ENCODE measurements at regions not wholly inside any gene's neighbourhood (a gene's known extent, or its start where the extent isn't known, plus 50 kb on each side); places are given as distances from the start of the nearest gene placed in this dataset.
A peak's percentile ranks its signal among the peaks of the same experiment; 100 is the strongest.

- DNase-seq (ENCODE audit: low read depth) = peak; percentile 31
- no peak overlapping the region for H3K4me3 ChIP-seq (ENCODE audit: low read length)
- TF ChIP-seq CTCF (conservative IDR thresholded peaks at IDR 0.05; ENCODE audit: low read length) = no peak
Observed at GRCh38 chr1:8142955-8143629, 117.0 kb upstream of the ERRFI1 start.

DNA sequence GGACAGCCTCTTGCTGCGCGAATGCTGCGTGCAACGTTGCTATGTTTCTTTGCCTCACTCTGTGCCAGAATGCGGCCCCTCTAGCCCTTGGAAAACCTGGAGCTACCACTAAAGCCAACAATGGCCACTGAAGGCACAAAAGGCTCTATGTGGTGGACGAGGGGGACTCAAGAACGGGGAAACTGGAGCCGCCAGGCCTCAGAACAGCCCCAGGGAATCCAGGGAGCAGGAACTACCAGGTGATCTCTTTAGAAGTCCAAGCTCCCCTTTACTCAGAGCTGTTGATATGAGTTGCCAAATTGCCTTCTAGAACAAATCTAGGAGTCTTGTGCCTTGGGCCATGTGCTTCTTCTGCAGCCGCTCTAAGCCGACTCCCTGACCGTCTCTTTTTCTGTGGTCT, 113.8 kb upstream of the ERRFI1 start:
- no peak for TF ChIP-seq CTCF (conservative IDR thresholded peaks at IDR 0.05; ENCODE audit: low read length)
- DNase-seq (ENCODE audit: low read depth) = no peak
- H3K4me3 ChIP-seq (ENCODE audit: low read length) = no peak overlapping the region

GRCh38 chr1:8139383-8139782, 113.3 kb upstream of the ERRFI1 start:
- TF ChIP-seq CTCF (conservative IDR thresholded peaks at IDR 0.05; ENCODE audit: low read length) = no peak
- no peak overlapping the region for H3K4me3 ChIP-seq (ENCODE audit: low read length)
- no peak for DNase-seq (ENCODE audit: low read depth)

GRCh38 chr1:8138673-8139072, 112.6 kb upstream of the ERRFI1 start:
- H3K4me3 ChIP-seq (ENCODE audit: low read length) = no peak overlapping the region
- no peak for TF ChIP-seq CTCF (conservative IDR thresholded peaks at IDR 0.05; ENCODE audit: low read length)
- DNase-seq (ENCODE audit: low read depth) = no peak

- no peak for TF ChIP-seq CTCF (conservative IDR thresholded peaks at IDR 0.05; ENCODE audit: low read length)
- no peak overlapping the region; the same call in 1 of the 2 replicates for H3K4me3 ChIP-seq (ENCODE audit: low read length)
- DNase-seq (ENCODE audit: low read depth) = peak; percentile 98
Observed at GRCh38 chr1:8137481-8138244, 111.6 kb upstream of the ERRFI1 start.

DNA sequence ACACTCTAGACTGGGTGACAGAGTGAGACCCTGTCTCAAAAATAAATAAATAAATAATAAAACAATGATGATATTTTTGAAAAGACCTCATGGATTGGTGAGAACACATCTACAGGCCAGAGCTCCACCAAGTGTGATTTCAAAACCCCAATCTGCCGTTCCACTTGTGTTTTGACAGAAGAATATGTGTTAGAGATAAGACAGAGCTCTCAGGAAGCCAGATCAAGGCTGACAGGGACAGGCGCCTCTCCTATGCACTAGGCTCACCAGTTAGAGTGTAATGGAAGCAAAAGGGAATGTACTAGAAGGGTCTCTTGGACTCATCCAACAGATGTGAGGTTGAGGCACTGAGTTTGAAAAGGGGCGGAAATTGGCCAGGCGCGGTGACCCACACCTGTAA, 110.7 kb upstream of the ERRFI1 start:
- H3K4me3 ChIP-seq (ENCODE audit: low read length) = no peak overlapping the region
- DNase-seq (ENCODE audit: low read depth) = no peak
- TF ChIP-seq CTCF (conservative IDR thresholded peaks at IDR 0.05; ENCODE audit: low read length) = no peak

- TF ChIP-seq CTCF (conservative IDR thresholded peaks at IDR 0.05; ENCODE audit: low read length) = no peak
- H3K4me3 ChIP-seq (ENCODE audit: low read length) = no peak overlapping the region
Observed at GRCh38 chr1:8135250-8135649, 109.1 kb upstream of the ERRFI1 start.

More at GRCh38 chr1:8135250-8135649, 109.1 kb upstream of the ERRFI1 start:
- DNase-seq (ENCODE audit: low read depth) = no peak

All from AG10803 (cell line).